Effector memory CD4-positive, alpha-beta T cell (primary cell): ENCODE measurements at regions not wholly inside any gene's neighbourhood (a gene's known extent, or its start where the extent isn't known, plus 50 kb on each side); places are given as distances from the start of the nearest gene placed in this dataset.

Source experiments
- DNase-seq, 3 donors: peaks; one replicate each; pipeline ENCODE4 v3.0.0-alpha.2; 2020
- H3K27ac ChIP-seq: 2 replicates; pipeline ENCODE4 v1.7.0; 2013; ENCODE audit warnings: mild to moderate bottlenecking, low read length, moderate library complexity; ENCODE audit not compliant: insufficient read depth, poor library complexity, severe bottlenecking
- H3K27me3 ChIP-seq: replicated peaks from 2 replicates; pipeline ENCODE4 v1.7.0; 2013; ENCODE audit warnings: mild to moderate bottlenecking, low read length; ENCODE audit not compliant: insufficient read depth, control insufficient read depth, poor library complexity, severe bottlenecking
- H3K36me3 ChIP-seq: 2 replicates; pipeline ENCODE4 v1.7.0; 2013; ENCODE audit warnings: mild to moderate bottlenecking, low read length, moderate library complexity; ENCODE audit not compliant: control insufficient read depth, insufficient read depth
- H3K4me1 ChIP-seq: 2 replicates; pipeline ENCODE4 v1.7.0; 2013; ENCODE audit warnings: low read length, mild to moderate bottlenecking; ENCODE audit not compliant: control insufficient read depth, insufficient read depth, poor library complexity, severe bottlenecking
- H3K4me3 ChIP-seq: 2 replicates; pipeline ENCODE4 v1.7.0; 2013; ENCODE audit warnings: low read length, low read depth, mild to moderate bottlenecking; ENCODE audit not compliant: insufficient read depth, poor library complexity, severe bottlenecking
- H3K9me3 ChIP-seq: 2 replicates; pipeline ENCODE4 v1.7.0; 2013; ENCODE audit warnings: mild to moderate bottlenecking, low read length, moderate library complexity; ENCODE audit not compliant: control insufficient read depth

DNA sequence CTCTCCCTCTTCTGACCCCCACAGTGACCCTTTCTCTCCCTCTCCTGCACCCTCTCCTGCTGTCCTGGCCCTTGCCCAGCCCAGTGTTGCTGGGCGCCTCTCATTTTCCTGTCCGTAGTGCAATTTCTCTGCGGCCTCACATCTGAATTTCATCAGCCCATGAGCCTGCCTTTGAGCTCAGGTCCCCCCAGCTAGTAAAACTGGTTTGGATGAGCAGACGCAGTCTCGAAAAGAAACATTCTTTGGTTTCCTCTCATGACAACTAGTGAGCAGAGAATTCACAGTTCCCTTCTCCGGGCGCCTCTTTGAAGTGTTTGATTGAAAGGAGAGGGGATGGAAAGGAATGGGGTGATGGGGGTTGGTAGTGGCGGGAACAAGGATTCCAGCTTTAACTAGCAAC lies 126.0 kb upstream of the CADM1 start:
- Histone ChIP-seq H3K4me1 (no peaks in the 10 kb centered on the region), H3K36me3 (no peaks in the 10 kb centered on the region), H3K27ac (no peak overlapping the region), H3K27me3 (no peaks in the 10 kb centered on the region), H3K9me3 (no peaks in the 10 kb centered on the region), H3K4me3 (no peak overlapping the region)
- DNase-seq: no peak

- DNase-seq: no peak
- no peaks in the 10 kb centered on the region for H3K36me3 ChIP-seq
- no peaks in the 10 kb centered on the region for H3K4me1 ChIP-seq
- H3K4me3 ChIP-seq: no peak overlapping the region
- H3K27ac ChIP-seq: no peak overlapping the region
- H3K27me3 ChIP-seq: no peaks in the 10 kb centered on the region
- H3K9me3 ChIP-seq: no peaks in the 10 kb centered on the region
Measured at GRCh38 chr11:115629456-115630015, 125.3 kb upstream of the CADM1 start.

DNA sequence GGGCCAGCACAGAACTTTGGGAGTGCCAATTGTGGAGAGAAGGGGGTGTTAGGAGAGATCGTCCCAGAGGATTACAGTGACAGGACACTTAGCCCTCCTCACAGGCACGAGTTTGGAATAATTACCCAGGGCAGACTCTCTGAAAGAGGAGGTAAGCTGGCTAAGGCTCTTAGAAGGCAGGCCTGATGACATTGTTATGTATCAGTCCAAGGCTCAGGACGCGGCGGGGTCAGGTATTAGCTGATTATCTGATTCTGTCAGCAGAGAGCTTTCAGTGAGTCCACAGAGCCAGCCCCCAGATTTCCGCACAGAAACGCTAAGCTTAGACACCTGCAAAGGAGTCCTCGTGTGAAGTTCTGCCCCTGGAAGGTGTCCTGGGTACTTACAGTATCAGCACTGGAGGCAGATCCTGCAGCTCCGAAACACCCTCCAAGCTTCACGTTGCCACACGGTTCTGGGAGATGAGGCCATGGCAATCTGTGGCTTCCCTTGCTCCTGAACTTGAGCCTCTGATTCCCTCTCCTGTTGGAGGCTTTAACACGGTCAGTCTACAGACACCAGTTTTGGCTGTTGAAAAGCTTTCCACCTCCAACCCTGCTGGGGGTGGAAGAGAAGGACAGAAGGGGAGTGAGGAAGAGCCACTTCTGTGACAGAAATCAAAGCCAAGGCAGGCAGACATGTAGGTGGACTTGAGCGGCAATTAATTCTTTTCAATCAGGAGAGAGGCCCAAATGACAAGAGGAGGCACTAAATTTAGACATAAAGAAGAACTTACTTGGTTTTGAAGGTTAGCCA lies 123.6 kb upstream of the CADM1 start:
- H3K27ac ChIP-seq: no peak overlapping the region
- no peaks in the 10 kb centered on the region for H3K36me3 ChIP-seq
- H3K9me3 ChIP-seq: no peaks in the 10 kb centered on the region
- no peak overlapping the region for H3K4me3 ChIP-seq
- DNase-seq: no peak
- no peaks in the 10 kb centered on the region for H3K27me3 ChIP-seq
- H3K4me1 ChIP-seq: no peaks in the 10 kb centered on the region

DNA sequence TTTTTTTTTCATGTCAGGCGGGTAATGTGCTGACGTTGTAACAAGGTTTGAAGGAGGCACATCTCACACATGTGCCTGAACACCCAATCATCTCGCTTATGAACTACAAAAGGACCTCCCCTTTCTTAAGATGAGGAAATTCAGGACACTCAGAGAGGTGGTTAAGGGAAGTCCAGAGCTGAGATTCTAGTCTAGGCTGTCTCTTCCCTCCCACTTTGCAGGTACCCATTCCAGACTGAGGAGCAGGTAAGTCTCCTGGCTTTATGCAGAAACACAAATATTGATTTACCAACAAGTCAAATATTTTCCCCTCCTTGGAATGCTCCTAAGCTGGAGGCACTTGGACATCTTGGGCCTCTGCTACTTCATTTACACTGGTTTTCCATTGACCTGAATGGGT lies 122.9 kb upstream of the CADM1 start:
- Histone ChIP-seq H3K4me1 (no peaks in the 10 kb centered on the region), H3K27me3 (no peaks in the 10 kb centered on the region), H3K9me3 (no peaks in the 10 kb centered on the region), H3K4me3 (no peak overlapping the region), H3K27ac (no peak overlapping the region), H3K36me3 (no peaks in the 10 kb centered on the region)
- DNase-seq: no peak

DNA sequence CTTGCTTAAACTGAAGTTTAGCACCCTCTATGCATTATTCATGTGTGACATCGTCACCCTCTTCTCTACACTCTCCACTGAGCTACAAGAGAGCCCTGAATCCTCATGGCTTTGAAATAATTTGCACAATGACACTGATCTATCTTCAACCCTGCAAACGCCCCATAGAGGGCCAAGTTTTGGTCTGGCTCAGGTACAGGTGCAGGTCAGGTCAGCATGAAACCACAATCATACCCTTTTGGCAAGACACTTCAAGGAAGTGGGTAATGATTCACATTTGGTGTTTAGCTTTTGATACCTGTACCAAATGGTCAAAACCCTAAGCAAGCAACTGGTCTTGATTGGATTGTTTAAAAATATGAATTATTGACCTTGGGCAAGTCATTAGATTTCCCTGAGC lies 122.2 kb upstream of the CADM1 start:
- Histone ChIP-seq H3K4me1 (no peaks in the 10 kb centered on the region), H3K9me3 (no peaks in the 10 kb centered on the region), H3K4me3 (no peak overlapping the region), H3K27ac (no peak overlapping the region), H3K27me3 (no peaks in the 10 kb centered on the region), H3K36me3 (no peaks in the 10 kb centered on the region)
- no peak for DNase-seq

DNA sequence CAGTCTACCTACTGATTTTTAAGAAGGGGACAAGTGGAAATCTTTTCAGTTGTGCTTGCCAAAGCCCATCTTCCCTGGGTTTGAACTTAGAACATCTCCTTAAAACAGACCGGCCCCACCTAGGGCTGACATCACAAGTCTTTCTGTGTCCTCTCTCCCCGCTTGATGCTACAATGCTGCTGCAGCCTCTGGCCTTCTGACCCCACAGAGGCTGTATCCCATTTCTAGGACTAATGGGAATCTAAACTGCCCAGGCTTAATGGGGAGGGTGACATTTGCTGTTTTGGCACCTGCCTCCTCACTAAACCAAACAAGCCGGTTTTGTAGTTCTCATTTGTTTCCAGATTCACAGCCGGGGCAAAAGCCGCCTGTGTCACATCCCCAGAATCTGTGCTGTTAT lies 121.3 kb upstream of the CADM1 start:
- H3K4me3 ChIP-seq: no peak overlapping the region
- no peaks in the 10 kb centered on the region for H3K4me1 ChIP-seq
- no peaks in the 10 kb centered on the region for H3K27me3 ChIP-seq
- DNase-seq: no peak
- H3K36me3 ChIP-seq: no peaks in the 10 kb centered on the region
- H3K9me3 ChIP-seq: no peaks in the 10 kb centered on the region
- H3K27ac ChIP-seq: no peak overlapping the region

GRCh38 chr11:115624065-115624464 lies 119.8 kb upstream of the CADM1 start:
- DNase-seq: no peak
- no peak overlapping the region for H3K4me3 ChIP-seq
- no peaks in the 10 kb centered on the region for H3K4me1 ChIP-seq
- no peaks in the 10 kb centered on the region for H3K36me3 ChIP-seq
- H3K27ac ChIP-seq: no peak overlapping the region
- no peaks in the 10 kb centered on the region for H3K27me3 ChIP-seq
- no peaks in the 10 kb centered on the region for H3K9me3 ChIP-seq

- Histone ChIP-seq H3K27ac (no peak overlapping the region), H3K36me3 (no peaks in the 10 kb centered on the region), H3K4me1 (no peaks in the 10 kb centered on the region), H3K4me3 (no peak overlapping the region), H3K9me3 (no peaks in the 10 kb centered on the region), H3K27me3 (no peaks in the 10 kb centered on the region)
- no peak for DNase-seq
Measured at GRCh38 chr11:115623021-115623451, 118.8 kb upstream of the CADM1 start.

DNA sequence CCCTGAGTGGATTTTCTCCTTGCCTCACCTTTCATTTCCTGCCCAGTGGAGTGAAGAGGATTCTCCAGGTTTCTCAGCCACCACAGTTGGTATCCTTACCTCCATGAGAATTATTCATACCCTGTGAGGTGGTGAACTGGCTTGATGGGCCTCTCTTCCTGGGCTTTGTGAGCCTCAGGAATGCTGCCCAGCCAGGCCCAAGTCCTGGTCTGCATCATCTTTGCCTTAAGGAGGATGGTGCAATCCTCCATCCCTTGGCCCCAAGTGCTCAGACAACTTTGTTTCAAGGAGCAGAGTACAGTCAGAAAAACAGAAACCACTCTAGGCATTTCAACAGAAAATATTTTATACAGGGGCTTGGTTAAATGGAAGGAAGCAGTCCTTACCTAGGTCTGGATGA lies 114.2 kb upstream of the CADM1 start:
- Histone ChIP-seq H3K4me1 (no peaks in the 10 kb centered on the region), H3K4me3 (no peak overlapping the region), H3K27ac (no peak overlapping the region), H3K27me3 (no peaks in the 10 kb centered on the region), H3K9me3 (no peaks in the 10 kb centered on the region), H3K36me3 (no peaks in the 10 kb centered on the region)
- DNase-seq: no peak

GRCh38 chr11:115617767-115618166 lies 113.6 kb upstream of the CADM1 start:
- H3K36me3 ChIP-seq: no peaks in the 10 kb centered on the region
- no peaks in the 10 kb centered on the region for H3K4me1 ChIP-seq
- no peak overlapping the region for H3K4me3 ChIP-seq
- DNase-seq: no peak
- no peaks in the 10 kb centered on the region for H3K9me3 ChIP-seq
- H3K27me3 ChIP-seq: no peaks in the 10 kb centered on the region
- H3K27ac ChIP-seq: no peak overlapping the region
